ENCODE measurements at regions not wholly inside any gene's neighbourhood (a gene's known extent, or its start where the extent isn't known, plus 50 kb on each side); places are given as distances from the start of the nearest gene placed in this dataset.

- intact Hi-C loops (cut with micrococcal nuclease; ENCODE audit: unreplicated experiment) (no loop called here), in situ Hi-C loops (cut with HindIII; ENCODE audit: extremely low pct_ligation_motif_present, low pct_unique_long_range_greater_than_20kb) (no loop called here)
- no TSS peak for BruUV-seq (replicated peaks)
- ChIA-PET POLR2A (no interaction called here), CTCF (ENCODE audit: low intra/inter-chr PET ratio, low total read pairs) (no interaction called here)
- H2AFZ ChIP-seq (ENCODE audit: low read length), result no peak overlapping the region
- no peak overlapping the region for H3K4me2 ChIP-seq (ENCODE audit: low read depth, low read length)
- DNase-seq (ENCODE audit: low spot score), result no peak
- no peak overlapping the region for H3K9ac ChIP-seq (ENCODE audit: insufficient read depth, low read depth, low read length)
- 78% methylated on average over 23 of the region's 23 CpGs for WGBS (ENCODE audit: low lambda C conversion rate)
- TF ChIP-seq TEAD3 (CRISPR knock-in tag; optimal IDR thresholded peaks at IDR 0.05; ENCODE audit: borderline replicate concordance) (no peak), ZBTB33 (CRISPR knock-in tag; IDR thresholded peaks at IDR 0.05) (0 out of 2 replicates have a peak, but pooled peaks have one; percentile 5), SMARCE1 (IDR thresholded peaks at IDR 0.05; ENCODE audit: borderline replicate concordance) (no peak)
- TF ChIP-seq, protein P1, sequence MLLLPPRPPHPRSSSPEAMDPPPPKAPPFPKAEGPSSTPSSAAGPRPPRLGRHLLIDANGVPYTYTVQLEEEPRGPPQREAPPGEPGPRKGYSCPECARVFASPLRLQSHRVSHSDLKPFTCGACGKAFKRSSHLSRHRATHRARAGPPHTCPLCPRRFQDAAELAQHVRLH (CRISPR knock-in tag; IDR thresholded peaks at IDR 0.05; ENCODE audit: borderline replicate concordance, low read depth), result no peak
- H3K27me3 ChIP-seq (ENCODE audit: control insufficient read depth in 1 of 2, insufficient read depth in 2 of 2, low read length in 2 of 2), result peaks cover 11 to 25% of the 10 kb centered on the region in 2 experiments; a peak in 4 of 5 replicates
- FAIRE-seq, result no peak
- no peaks in the 10 kb centered on the region for H3K36me3 ChIP-seq (replicated peaks in 1 of 2; ENCODE audit: control insufficient read depth in 1 of 2, insufficient read depth in 2 of 2, low read length in 2 of 2)
- H3K27ac ChIP-seq (ENCODE audit: extremely low read length, insufficient read depth, low read length), result no peak overlapping the region
- no peaks in the 10 kb centered on the region for H3K9me3 ChIP-seq (ENCODE audit: low read length)
- no peak for ATAC-seq
- H3K4me3 ChIP-seq (replicated peaks in 1 of 3; ENCODE audit: insufficient read depth in 1 of 3, low read depth in 2 of 3, low read length in 3 of 3), result no peak overlapping the region
- peaks cover 55% of the 10 kb centered on the region for H3K4me1 ChIP-seq (ENCODE audit: insufficient read depth, low read length)
- no peaks in the 10 kb centered on the region for H4K20me1 ChIP-seq (ENCODE audit: insufficient read depth, low read length)
- H3K79me2 ChIP-seq (ENCODE audit: insufficient read depth, low read length), result no peaks in the 10 kb centered on the region
Observed at GRCh38 chr6:167575158-167575696, 250.3 kb downstream of the TTLL2 start.

DNA sequence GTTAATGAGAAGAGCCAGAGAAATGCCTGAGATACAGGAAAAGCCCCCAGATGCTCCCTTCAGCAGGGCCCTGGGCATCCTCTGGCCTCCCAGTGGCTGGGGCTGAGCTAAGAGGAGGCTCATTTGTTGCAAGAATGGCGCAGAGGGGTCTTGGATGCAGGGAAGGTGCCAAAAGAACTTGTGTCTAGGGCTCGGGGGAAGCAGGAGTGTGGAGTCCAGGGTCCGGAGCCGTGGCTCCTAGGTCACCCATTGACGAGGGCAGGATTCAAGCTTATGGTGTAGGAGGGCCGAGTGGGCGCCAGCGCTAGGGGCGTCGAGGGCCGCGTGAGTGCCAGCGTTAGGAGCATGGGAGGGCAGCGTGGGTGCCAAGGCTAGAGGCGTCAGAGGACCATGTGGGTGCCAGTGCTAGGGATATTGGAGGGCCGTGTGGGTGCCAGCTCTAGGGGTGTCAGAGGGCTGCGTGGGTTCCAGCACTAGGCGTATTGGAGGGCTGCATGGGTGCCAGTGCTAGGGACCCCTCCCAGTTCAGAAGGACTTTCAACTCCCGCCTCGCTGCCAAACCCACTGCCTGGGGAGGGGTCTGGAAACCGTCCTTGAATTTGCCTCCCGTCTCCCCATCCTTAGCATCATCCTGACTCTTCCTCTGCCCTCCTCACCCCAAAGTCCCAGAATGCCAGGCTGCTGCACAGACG, 250.5 kb upstream of the AFDN start:
- Histone ChIP-seq H4K20me1 (ENCODE audit: insufficient read depth, low read length) (no peaks in the 10 kb centered on the region), H3K9me3 (ENCODE audit: low read length) (no peaks in the 10 kb centered on the region), H3K4me3 (replicated peaks in 1 of 3; ENCODE audit: insufficient read depth in 1 of 3, low read depth in 2 of 3, low read length in 3 of 3) (no peak overlapping the region), H3K27me3 (ENCODE audit: control insufficient read depth in 1 of 2, insufficient read depth in 2 of 2, low read length in 2 of 2) (peaks cover 9 to 17% of the 10 kb centered on the region in 2 experiments; a peak in 4 of 5 replicates), H3K9ac (ENCODE audit: insufficient read depth, low read depth, low read length) (no peak overlapping the region), H3K79me2 (ENCODE audit: insufficient read depth, low read length) (no peaks in the 10 kb centered on the region), H3K36me3 (replicated peaks in 1 of 2; ENCODE audit: control insufficient read depth in 1 of 2, insufficient read depth in 2 of 2, low read length in 2 of 2) (no peaks in the 10 kb centered on the region), H3K4me2 (ENCODE audit: low read depth, low read length) (no peak overlapping the region), H3K4me1 (ENCODE audit: insufficient read depth, low read length) (peaks cover 64% of the 10 kb centered on the region), H3K27ac (ENCODE audit: extremely low read length, insufficient read depth, low read length) (no peak overlapping the region), H2AFZ (ENCODE audit: low read length) (no peak overlapping the region)
- in situ Hi-C loops (cut with HindIII; ENCODE audit: extremely low pct_ligation_motif_present, low pct_unique_long_range_greater_than_20kb), result no loop called here
- intact Hi-C loops (cut with micrococcal nuclease; ENCODE audit: unreplicated experiment), result no loop called here
- WGBS (ENCODE audit: low lambda C conversion rate), result 68% methylated on average over 23 of the region's 23 CpGs
- ATAC-seq, result no peak
- TF ChIP-seq REXO4 (CRISPR knock-in tag; IDR thresholded peaks at IDR 0.05; ENCODE audit: borderline replicate concordance) (0 out of 2 replicates have a peak, but pooled peaks have one; percentile 21), ZSCAN21 (CRISPR knock-in tag; IDR thresholded peaks at IDR 0.05; ENCODE audit: borderline replicate concordance) (0 out of 2 replicates have a peak, but pooled peaks have one; percentile 29), ZBTB33 (CRISPR knock-in tag; IDR thresholded peaks at IDR 0.05) (0 out of 2 replicates have a peak, but pooled peaks have one; percentile 32), ZNF790 (CRISPR knock-in tag; IDR thresholded peaks at IDR 0.05; ENCODE audit: borderline replicate concordance) (no peak)
- ChIA-PET CTCF (ENCODE audit: low intra/inter-chr PET ratio, low total read pairs) (no interaction called here), POLR2A (no interaction called here)
- BruUV-seq (replicated peaks), result no TSS peak
- DNase-seq (ENCODE audit: low spot score), result no peak
- no peak for FAIRE-seq
